Embryonic facial prominence (tissue), 1 donor: ENCODE measurements at regions not wholly inside any gene's neighbourhood (a gene's known extent, or its start where the extent isn't known, plus 50 kb on each side); places are given as distances from the start of the nearest gene placed in this dataset.

ENCODE experiments used
- DNase-seq: peaks from one replicate; pipeline ENCODE4 v3.0.0-alpha.2; 2016; ENCODE audit errors: extremely low spot score

- DNase-seq = no peak
These were observed 338.5 kb downstream of the PCDH7 start for GRCh38 chr4:31058656-31059055.

GRCh38 chr4:31059753-31060522 lies 339.8 kb downstream of the PCDH7 start:
- no peak for DNase-seq

- DNase-seq = no peak
These were observed 344.9 kb downstream of the PCDH7 start for GRCh38 chr4:31065086-31065485.

GRCh38 chr4:31068257-31069075 lies 348.3 kb downstream of the PCDH7 start:
- no peak for DNase-seq

- no peak for DNase-seq
These were observed 349.0 kb downstream of the PCDH7 start for GRCh38 chr4:31069151-31069550.

- DNase-seq = no peak
These were observed 351.6 kb downstream of the PCDH7 start for GRCh38 chr4:31071508-31072486.

GRCh38 chr4:31075969-31076368 lies 355.8 kb downstream of the PCDH7 start:
- no peak for DNase-seq

GRCh38 chr4:31078661-31079060 lies 358.5 kb downstream of the PCDH7 start:
- DNase-seq = no peak

- DNase-seq = no peak
These were observed 360.7 kb downstream of the PCDH7 start for GRCh38 chr4:31080887-31081286.

- DNase-seq = no peak
These were observed 361.2 kb downstream of the PCDH7 start for GRCh38 chr4:31081366-31081765.

GRCh38 chr4:31083456-31083855 lies 363.3 kb downstream of the PCDH7 start:
- no peak for DNase-seq

- DNase-seq = no peak
These were observed 364.7 kb downstream of the PCDH7 start for GRCh38 chr4:31084806-31085416.

GRCh38 chr4:31085689-31086088 lies 365.5 kb downstream of the PCDH7 start:
- no peak for DNase-seq

- no peak for DNase-seq
These were observed 366.7 kb downstream of the PCDH7 start for GRCh38 chr4:31086756-31087330.

- no peak for DNase-seq
These were observed 368.5 kb downstream of the PCDH7 start for GRCh38 chr4:31088600-31089230.

- no peak for DNase-seq
These were observed 369.6 kb downstream of the PCDH7 start for GRCh38 chr4:31089815-31090214.

- no peak for DNase-seq
These were observed 374.3 kb downstream of the PCDH7 start for GRCh38 chr4:31094474-31094873.

- no peak for DNase-seq
These were observed 377.8 kb downstream of the PCDH7 start for GRCh38 chr4:31097999-31098398.

- DNase-seq = no peak
These were observed 380.4 kb downstream of the PCDH7 start for GRCh38 chr4:31100536-31100935.

GRCh38 chr4:31104043-31104442 lies 383.9 kb downstream of the PCDH7 start:
- no peak for DNase-seq

- no peak for DNase-seq
These were observed 384.4 kb downstream of the PCDH7 start for GRCh38 chr4:31104577-31104976.
